ENCODE measurements at regions not wholly inside any gene's neighbourhood (a gene's known extent, or its start where the extent isn't known, plus 50 kb on each side); places are given as distances from the start of the nearest gene placed in this dataset.

GRCh38 chrX:13381514-13381913 is 61.7 kb upstream of the ATXN3L start:
- no peak for TF ChIP-seq CTCF (IDR thresholded peaks at IDR 0.05)
- no peak for TF ChIP-seq POLR2A (IDR thresholded peaks at IDR 0.05)

All from adrenal gland (tissue), 5 donors.